NCI-H1694 treated with DMSO at 0.1 percent for 48 hours (cell line): ENCODE measurements at regions not wholly inside any gene's neighbourhood (a gene's known extent, or its start where the extent isn't known, plus 50 kb on each side); places are given as distances from the start of the nearest gene placed in this dataset.
"Not testable (repeated sequence)": the region's sequence is repeated elsewhere in the genome, so short reads cannot be mapped to it uniquely, and the experiment has no call there.

Experiments used
- DNase-seq: peaks from one replicate; lab custom pipeline; 2025; lab: John Stamatoyannopoulos, UW

- no peak for DNase-seq
These were observed 1643.9 kb downstream of the CDH8 start for GRCh38 chr16:60392380-60392779.

- no peak for DNase-seq
These were observed 1637.5 kb upstream of the GOT2 start for GRCh38 chr16:60371591-60371990.

- DNase-seq, result no peak
These were observed 1633.6 kb upstream of the GOT2 start for GRCh38 chr16:60367739-60368138.

- DNase-seq, result no peak
These were observed 1629.5 kb upstream of the GOT2 start for GRCh38 chr16:60363566-60363965.

- not testable (repeated sequence) for DNase-seq
These were observed 1625.8 kb upstream of the GOT2 start for GRCh38 chr16:60359866-60360265.

GRCh38 chr16:60359412-60359811, 1625.3 kb upstream of the GOT2 start:
- not testable (repeated sequence) for DNase-seq

GRCh38 chr16:60357876-60358522, 1623.9 kb upstream of the GOT2 start:
- not testable (repeated sequence) for DNase-seq

GRCh38 chr16:60346256-60346655, 1612.1 kb upstream of the GOT2 start:
- no peak for DNase-seq

- no peak for DNase-seq
These were observed 1603.6 kb upstream of the GOT2 start for GRCh38 chr16:60337671-60338070.

- no peak for DNase-seq
These were observed 1597.1 kb upstream of the GOT2 start for GRCh38 chr16:60331168-60331567.

- DNase-seq, result no peak
These were observed 1595.0 kb upstream of the GOT2 start for GRCh38 chr16:60329108-60329507.

GRCh38 chr16:60328152-60328551, 1594.0 kb upstream of the GOT2 start:
- DNase-seq, result no peak

GRCh38 chr16:60318486-60318885, 1584.4 kb upstream of the GOT2 start:
- no peak for DNase-seq

GRCh38 chr16:60310846-60311445, 1576.8 kb upstream of the GOT2 start:
- DNase-seq, result no peak

- no peak for DNase-seq
These were observed 1570.6 kb upstream of the GOT2 start for GRCh38 chr16:60304720-60305119.

- no peak for DNase-seq
These were observed 1570.0 kb upstream of the GOT2 start for GRCh38 chr16:60304066-60304465.

GRCh38 chr16:60302676-60303075, 1568.6 kb upstream of the GOT2 start:
- DNase-seq, result no peak

GRCh38 chr16:60302261-60302660, 1568.1 kb upstream of the GOT2 start:
- DNase-seq, result no peak

- no peak for DNase-seq
These were observed 1565.2 kb upstream of the GOT2 start for GRCh38 chr16:60299241-60299776.

GRCh38 chr16:60295451-60295850, 1561.3 kb upstream of the GOT2 start:
- no peak for DNase-seq

GRCh38 chr16:60285794-60286193, 1551.7 kb upstream of the GOT2 start:
- DNase-seq, result no peak

- no peak for DNase-seq
These were observed 1545.0 kb upstream of the GOT2 start for GRCh38 chr16:60279061-60279665.

- DNase-seq, result no peak
These were observed 1540.4 kb upstream of the GOT2 start for GRCh38 chr16:60274431-60275019.
